PC-9 (cell line): ENCODE measurements at regions not wholly inside any gene's neighbourhood (a gene's known extent, or its start where the extent isn't known, plus 50 kb on each side); places are given as distances from the start of the nearest gene placed in this dataset.

ENCODE experiments used
- BruUV-seq: library from RNA; stranded (reverse); fragments of 400-500 nt; replicated peaks from 2 replicates; lab custom pipeline; 2021; lab: Mats Ljungman, UMichigan
- CTCF ChIA-PET: fragments of 300-600 bp; sonication (Branson Sonifier 250); formaldehyde crosslinking; loops from one replicate; lab custom pipeline; 2022; ENCODE audit warnings: antibody characterized with exemption; lab: Charles Lee
- POLR2A ChIA-PET: fragments of 300-600 bp; sonication (Branson Sonifier 250); formaldehyde crosslinking; loops from one replicate; lab custom pipeline; 2022; ENCODE audit warnings: antibody characterized with exemption; ENCODE audit not compliant: unreplicated experiment; lab: Charles Lee
- DNase-seq, 2 experiments: peaks; one replicate each; pipeline versions ENCODE4 v3.0.0 to v3.0.0-alpha.2; 2015 to 2022; ENCODE audit warnings: mixed read lengths in 1 of 2
- H2AFZ ChIP-seq: fragments of 200-600 bp; sonication (generic); 2 replicates; pipeline ENCODE4 v1.8.1; 2017; ENCODE audit warnings: antibody characterized with exemption
- H3F3A ChIP-seq: fragments of 200-600 bp; sonication (generic); 2 replicates; pipeline ENCODE4 v1.8.1; 2017; ENCODE audit warnings: antibody characterized with exemption, mild to moderate bottlenecking, low read depth; ENCODE audit not compliant: insufficient read depth
- H3K27ac ChIP-seq: fragments of 200-600 bp; sonication (generic); 2 replicates; pipeline ENCODE4 v1.6.1; 2016; ENCODE audit warnings: mixed run types
- H3K27me3 ChIP-seq: fragments of 200-600 bp; sonication (generic); 2 replicates; pipeline ENCODE4 v1.6.1; 2016; ENCODE audit warnings: low read depth, mixed run types; ENCODE audit not compliant: insufficient read depth
- H3K36me3 ChIP-seq: fragments of 200-600 bp; sonication (generic); 2 replicates; pipeline ENCODE4 v1.6.1; 2016; ENCODE audit warnings: low read depth, mixed run types
- H3K4me1 ChIP-seq: fragments of 200-600 bp; sonication (generic); replicated peaks from 2 replicates; pipeline ENCODE4 v1.6.1; 2016; ENCODE audit warnings: mixed run types; ENCODE audit not compliant: insufficient read depth
- H3K4me2 ChIP-seq: fragments of 200-600 bp; sonication (generic); 2 replicates; pipeline ENCODE4 v1.6.1; 2017; ENCODE audit warnings: mixed run types
- H3K4me3 ChIP-seq: fragments of 200-600 bp; sonication (generic); 2 replicates; pipeline ENCODE4 v1.6.1; 2016; ENCODE audit warnings: mixed run types
- H3K79me2 ChIP-seq: fragments of 200-600 bp; sonication (generic); 2 replicates; pipeline ENCODE4 v1.6.1; 2017; ENCODE audit warnings: low read depth, mixed run types
- H3K9me2 ChIP-seq: fragments of 200-600 bp; sonication (generic); 2 replicates; pipeline ENCODE4 v1.8.1; 2017; ENCODE audit warnings: mild to moderate bottlenecking; ENCODE audit not compliant: insufficient read depth
- H3K9me3 ChIP-seq: fragments of 200-600 bp; sonication (generic); 2 replicates; pipeline ENCODE4 v1.8.1; 2016; ENCODE audit warnings: low read depth; ENCODE audit not compliant: insufficient read depth
- H4K20me1 ChIP-seq: fragments of 200-600 bp; sonication (generic); 2 replicates; pipeline ENCODE4 v1.8.1; 2017; ENCODE audit not compliant: insufficient read depth
- EZH2 ChIP-seq: fragments of 200-600 bp; sonication (generic); IDR thresholded peaks from 2 replicates; pipeline ENCODE4 v1.8.0; 2017; ENCODE audit warnings: antibody characterized with exemption, low read depth
- intact Hi-C: fragments of 100-400 bp; cut with micrococcal nuclease; formaldehyde crosslinking; loops from one replicate; pipeline ENCODE4 v1.10.0; 2022; ENCODE audit not compliant: unreplicated experiment
- TF ChIP-seq, protein P1 (sequence below): fragments of 200-600 bp; sonication (generic); conservative IDR thresholded peaks from 2 replicates; pipeline ENCODE4 v1.6.1; 2017; ENCODE audit warnings: mixed run types, antibody characterized with exemption, mild to moderate bottlenecking, moderate library complexity

GRCh38 chr9:21692390-21692789, 110.0 kb upstream of the MTAP start:
- H3K4me3 ChIP-seq, result no peak overlapping the region
- no peaks in the 10 kb centered on the region for H3K36me3 ChIP-seq
- no peaks in the 10 kb centered on the region for H3K27me3 ChIP-seq
- DNase-seq, result no peak
- H3K9me2 ChIP-seq, result no peaks in the 10 kb centered on the region
- no peak overlapping the region for H3K4me2 ChIP-seq
- H3F3A ChIP-seq, result peaks cover 6% of the 10 kb centered on the region; the same call in 1 of the 2 replicates
- TF ChIP-seq, protein P1, sequence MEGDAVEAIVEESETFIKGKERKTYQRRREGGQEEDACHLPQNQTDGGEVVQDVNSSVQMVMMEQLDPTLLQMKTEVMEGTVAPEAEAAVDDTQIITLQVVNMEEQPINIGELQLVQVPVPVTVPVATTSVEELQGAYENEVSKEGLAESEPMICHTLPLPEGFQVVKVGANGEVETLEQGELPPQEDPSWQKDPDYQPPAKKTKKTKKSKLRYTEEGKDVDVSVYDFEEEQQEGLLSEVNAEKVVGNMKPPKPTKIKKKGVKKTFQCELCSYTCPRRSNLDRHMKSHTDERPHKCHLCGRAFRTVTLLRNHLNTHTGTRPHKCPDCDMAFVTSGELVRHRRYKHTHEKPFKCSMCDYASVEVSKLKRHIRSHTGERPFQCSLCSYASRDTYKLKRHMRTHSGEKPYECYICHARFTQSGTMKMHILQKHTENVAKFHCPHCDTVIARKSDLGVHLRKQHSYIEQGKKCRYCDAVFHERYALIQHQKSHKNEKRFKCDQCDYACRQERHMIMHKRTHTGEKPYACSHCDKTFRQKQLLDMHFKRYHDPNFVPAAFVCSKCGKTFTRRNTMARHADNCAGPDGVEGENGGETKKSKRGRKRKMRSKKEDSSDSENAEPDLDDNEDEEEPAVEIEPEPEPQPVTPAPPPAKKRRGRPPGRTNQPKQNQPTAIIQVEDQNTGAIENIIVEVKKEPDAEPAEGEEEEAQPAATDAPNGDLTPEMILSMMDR, result no peak
- TF ChIP-seq EZH2, result no peak
- H2AFZ ChIP-seq, result no peak overlapping the region
- no peaks in the 10 kb centered on the region for H3K9me3 ChIP-seq
- H3K27ac ChIP-seq, result no peak overlapping the region
- POLR2A ChIA-PET, result no interaction called here
- peaks cover 22% of the 10 kb centered on the region for H3K4me1 ChIP-seq
- no peaks in the 10 kb centered on the region for H3K79me2 ChIP-seq
- BruUV-seq, result no TSS peak
- CTCF ChIA-PET, result no interaction called here
- no peaks in the 10 kb centered on the region for H4K20me1 ChIP-seq
- intact Hi-C loops, result no loop called here

- CTCF ChIA-PET, result no interaction called here
- no peak overlapping the region for H3K4me3 ChIP-seq
- H3K27ac ChIP-seq, result no peak overlapping the region
- H3K9me3 ChIP-seq, result no peaks in the 10 kb centered on the region
- H3K4me1 ChIP-seq, result peaks cover 6% of the 10 kb centered on the region
- no peak for DNase-seq
- BruUV-seq, result no TSS peak
- TF ChIP-seq, protein P1, result no peak
- no peak for TF ChIP-seq EZH2
- POLR2A ChIA-PET, result no interaction called here
- H3K79me2 ChIP-seq, result no peaks in the 10 kb centered on the region
- H4K20me1 ChIP-seq, result no peaks in the 10 kb centered on the region
- intact Hi-C loops, result no loop called here
- H3K9me2 ChIP-seq, result no peaks in the 10 kb centered on the region
- no peaks in the 10 kb centered on the region for H3F3A ChIP-seq
- no peaks in the 10 kb centered on the region for H3K27me3 ChIP-seq
- H3K4me2 ChIP-seq, result no peak overlapping the region
- no peak overlapping the region for H2AFZ ChIP-seq
- no peaks in the 10 kb centered on the region for H3K36me3 ChIP-seq
Measured at GRCh38 chr9:21694424-21694823, 108.0 kb upstream of the MTAP start.

- ChIA-PET POLR2A (no interaction called here), CTCF (no interaction called here)
- no peak for DNase-seq
- Histone ChIP-seq H3K36me3 (no peaks in the 10 kb centered on the region), H3K4me2 (no peak overlapping the region), H3K27me3 (no peaks in the 10 kb centered on the region), H3K9me3 (no peaks in the 10 kb centered on the region), H3K9me2 (no peaks in the 10 kb centered on the region), H2AFZ (no peak overlapping the region), H3K79me2 (no peaks in the 10 kb centered on the region), H3K4me3 (no peak overlapping the region), H4K20me1 (no peaks in the 10 kb centered on the region), H3K27ac (no peak overlapping the region), H3F3A (no peaks in the 10 kb centered on the region), H3K4me1 (no peaks in the 10 kb centered on the region)
- intact Hi-C loops, result no loop called here
- TF ChIP-seq EZH2, result no peak
- TF ChIP-seq, protein P1, result no peak
- BruUV-seq, result no TSS peak
Measured at GRCh38 chr9:21695443-21695842, 107.0 kb upstream of the MTAP start.
